HG03460 (cell line): ENCODE measurements at regions not wholly inside any gene's neighbourhood (a gene's known extent, or its start where the extent isn't known, plus 50 kb on each side); places are given as distances from the start of the nearest gene placed in this dataset.
"Not testable (repeated sequence)": the region's sequence is repeated elsewhere in the genome, so short reads cannot be mapped to it uniquely, and the experiment has no call there.

ENCODE experiments used
- ATAC-seq: cut with Tn5 transposase; IDR thresholded peaks from one replicate; pipeline ENCODE4 v1.9.1; 2021; ENCODE audit not compliant: unreplicated experiment

- no peak for ATAC-seq
These were observed 94.7 kb upstream of the EFEMP1 start for GRCh38 chr2:56018267-56018666.

DNA sequence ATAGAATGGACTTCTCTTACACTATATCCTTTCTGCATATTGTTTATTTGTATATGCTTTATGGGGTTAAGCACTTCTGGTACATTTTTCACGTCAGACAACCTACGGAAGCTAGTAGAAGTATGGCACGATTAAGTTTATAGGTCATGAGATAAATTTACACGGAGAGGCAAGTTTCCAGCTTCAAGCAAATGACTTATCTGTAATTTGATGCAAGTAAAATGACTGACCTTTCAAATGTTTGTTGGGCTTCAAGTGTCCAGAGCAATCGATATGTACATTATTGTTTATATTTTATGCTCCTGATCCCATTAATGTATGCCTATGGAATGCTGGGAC is 97.5 kb upstream of the EFEMP1 start:
- no peak for ATAC-seq

GRCh38 chr2:56021579-56021978 is 98.0 kb upstream of the EFEMP1 start:
- ATAC-seq, result no peak

- ATAC-seq, result no peak
These were observed 102.0 kb upstream of the EFEMP1 start for GRCh38 chr2:56025469-56026193.

DNA sequence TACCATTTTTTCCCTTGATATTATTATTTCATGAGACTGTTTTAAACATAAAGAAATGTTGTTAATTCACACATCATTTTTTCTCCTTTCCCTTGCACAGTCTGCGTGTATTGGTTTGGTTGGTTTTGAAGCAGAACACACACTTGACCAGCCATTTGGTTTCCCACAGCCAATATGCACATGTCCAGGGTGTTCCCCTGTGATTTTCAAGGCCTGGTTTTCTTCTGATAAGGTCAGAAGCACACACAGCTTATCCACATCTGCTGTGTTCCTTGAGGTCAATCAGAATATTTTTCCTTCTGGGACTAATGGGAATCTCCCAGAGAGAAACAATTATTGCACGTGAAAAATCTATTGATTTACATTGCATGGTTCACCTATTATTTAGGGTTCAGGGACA is 103.2 kb upstream of the EFEMP1 start:
- ATAC-seq, result no peak

DNA sequence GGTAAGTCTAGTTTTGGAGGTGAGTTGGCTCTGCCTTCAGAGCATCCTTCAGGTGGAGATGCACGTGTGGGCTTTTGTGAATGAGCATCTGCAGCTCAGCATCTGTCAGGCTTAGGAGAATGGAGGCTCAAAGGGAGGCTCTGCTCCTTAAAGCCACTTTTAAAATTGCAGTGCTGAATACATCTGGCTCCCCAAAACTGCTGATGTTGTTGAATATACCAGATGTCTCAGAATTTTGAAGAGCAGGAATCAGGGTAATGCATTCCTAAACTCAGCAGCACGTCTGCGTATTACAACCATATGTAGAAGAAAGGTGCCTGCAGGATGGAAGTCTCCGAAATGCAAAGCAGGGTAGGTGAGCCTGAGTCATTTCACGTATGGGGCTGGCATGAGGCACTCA is 106.5 kb upstream of the EFEMP1 start:
- no peak for ATAC-seq

GRCh38 chr2:56030901-56031300 is 107.3 kb upstream of the EFEMP1 start:
- ATAC-seq, result no peak

DNA sequence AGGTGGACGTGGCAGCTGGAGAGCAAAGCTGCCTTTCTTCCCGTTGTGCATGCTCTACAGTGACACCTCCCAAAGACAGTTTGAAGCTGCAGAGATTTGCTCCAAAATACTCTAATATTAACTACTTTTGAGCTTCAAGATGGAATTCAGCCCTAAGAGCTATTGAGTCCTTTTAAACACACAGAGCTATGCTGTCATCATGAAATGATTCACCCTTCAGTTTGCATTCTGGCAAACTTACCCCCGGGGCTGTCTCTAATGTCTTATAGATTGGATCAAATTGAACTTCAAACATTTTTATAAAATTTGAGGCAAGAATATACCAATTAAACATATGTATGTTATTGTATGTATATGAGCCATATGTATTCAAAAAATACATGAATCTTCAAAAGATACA is 110.7 kb upstream of the EFEMP1 start:
- ATAC-seq, result no peak

DNA sequence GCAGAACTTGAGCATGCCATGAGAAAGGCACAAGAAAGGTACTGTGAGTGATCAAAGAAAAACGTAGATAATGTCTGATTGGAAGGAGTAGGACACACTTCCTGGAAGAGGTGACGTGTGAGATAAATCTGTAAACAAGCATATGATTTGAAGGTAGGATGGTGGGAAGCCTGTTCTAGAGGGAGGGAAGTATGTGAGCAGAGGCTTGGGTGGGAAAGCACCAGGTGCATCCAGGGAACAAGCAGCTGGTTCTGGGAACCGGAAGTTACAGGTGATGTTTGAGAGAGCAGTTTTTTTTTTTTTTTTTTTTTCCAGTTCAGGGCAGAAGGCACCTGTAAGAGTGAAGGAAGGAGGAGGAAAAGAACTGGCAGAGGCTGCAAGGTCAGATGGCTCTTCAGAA is 116.6 kb upstream of the EFEMP1 start:
- no peak for ATAC-seq

DNA sequence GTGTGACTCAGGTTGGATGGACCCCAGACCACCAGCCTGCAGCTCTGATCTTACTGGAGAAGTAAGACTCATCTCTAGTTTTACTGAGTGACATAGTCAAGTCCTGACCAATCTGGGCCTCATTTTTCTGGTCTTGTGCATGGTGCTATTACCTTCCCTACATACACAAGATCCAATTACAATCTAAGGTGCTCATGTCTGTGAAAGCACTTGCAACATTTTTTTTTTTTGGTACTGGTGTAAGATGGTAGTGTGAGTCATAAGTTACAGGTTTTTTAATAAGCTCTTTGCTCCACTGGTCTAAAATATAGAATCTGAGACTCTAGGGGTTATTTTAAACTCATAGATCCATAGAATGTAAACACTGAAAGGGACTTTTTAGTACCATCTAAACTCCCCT is 117.3 kb upstream of the EFEMP1 start:
- ATAC-seq, result no peak

- no peak for ATAC-seq
These were observed 123.6 kb upstream of the EFEMP1 start for GRCh38 chr2:56047136-56047535.

DNA sequence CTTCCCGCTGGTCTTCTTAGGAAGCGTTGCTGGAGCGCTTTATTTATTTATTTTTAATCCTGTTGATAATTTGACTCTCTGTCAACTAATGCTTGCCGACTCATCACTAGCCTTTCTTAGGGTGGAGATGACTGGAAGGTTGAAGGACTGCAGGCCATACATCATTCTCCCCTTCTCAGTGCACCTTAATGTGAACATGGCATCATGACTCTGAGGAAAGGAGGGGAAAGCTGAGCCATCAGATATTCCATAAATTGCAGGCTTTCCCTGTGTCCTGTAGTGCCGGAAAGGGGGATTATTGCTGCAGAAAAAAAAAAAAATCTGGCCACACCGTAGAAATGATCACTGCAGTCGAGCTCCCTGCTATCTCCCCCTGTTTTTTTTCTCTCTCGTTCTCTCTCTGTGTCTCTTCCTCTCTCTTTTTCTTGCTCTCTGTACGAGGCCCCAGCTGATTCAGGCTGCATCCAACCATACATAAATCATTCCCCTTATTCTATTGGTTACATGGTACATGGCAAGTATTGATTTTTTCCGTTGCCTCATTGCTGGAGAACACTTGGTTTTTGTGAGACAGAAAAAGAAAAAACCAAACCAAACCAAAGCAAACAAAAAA is 125.8 kb upstream of the EFEMP1 start:
- no peak for ATAC-seq

DNA sequence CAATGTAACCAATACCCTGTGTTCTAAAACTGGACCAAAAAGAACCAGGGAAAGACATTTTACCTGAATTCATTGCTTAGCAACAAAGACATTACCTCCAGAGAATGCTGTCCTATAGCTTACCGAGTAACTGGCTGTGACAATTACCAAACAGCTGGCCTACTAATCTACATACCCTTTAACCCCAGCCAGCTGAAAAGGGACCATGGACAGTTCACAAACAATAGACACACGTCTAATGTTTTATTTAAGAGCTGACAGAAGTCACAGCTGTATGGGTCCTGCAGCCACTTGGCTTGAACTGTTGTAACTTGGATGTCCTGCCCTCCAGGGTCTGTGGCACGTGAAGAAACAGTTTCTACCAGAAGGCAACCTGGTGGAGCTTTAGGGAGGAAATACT is 130.1 kb upstream of the EFEMP1 start:
- no peak for ATAC-seq

- no peak for ATAC-seq
These were observed 128.4 kb upstream of the CCDC85A start for GRCh38 chr2:56055405-56055804.

GRCh38 chr2:56061327-56061726 is 122.5 kb upstream of the CCDC85A start:
- not testable (repeated sequence) for ATAC-seq

- ATAC-seq, result no peak
These were observed 115.0 kb upstream of the CCDC85A start for GRCh38 chr2:56068746-56069145.

DNA sequence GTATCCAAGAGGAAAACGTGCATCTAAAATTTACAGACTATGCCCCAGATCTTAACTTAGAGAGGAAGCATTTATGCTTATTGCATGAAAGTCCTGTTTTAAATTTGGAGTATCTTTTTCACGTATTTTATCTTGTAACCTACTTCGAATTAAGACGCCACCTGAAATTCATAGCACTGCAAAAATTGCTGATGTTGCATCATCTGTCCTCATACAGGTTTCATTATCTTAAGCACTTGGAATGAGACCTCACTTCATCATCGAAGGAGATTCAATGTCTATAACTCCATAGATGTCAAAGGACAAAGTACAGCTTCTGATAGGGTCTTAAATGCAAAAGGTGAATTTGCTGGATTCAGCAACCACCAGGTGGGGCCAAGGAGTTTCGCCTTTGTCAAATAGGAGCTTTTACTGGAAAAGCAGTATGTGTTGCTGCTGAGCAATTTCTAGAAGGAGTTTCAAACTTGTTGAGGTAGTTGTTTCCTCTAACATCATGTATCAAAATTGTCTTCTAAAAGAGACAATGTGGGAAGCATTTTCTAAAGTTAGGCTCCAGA is 106.4 kb upstream of the CCDC85A start:
- ATAC-seq, result no peak

GRCh38 chr2:56082665-56083064 is 101.1 kb upstream of the CCDC85A start:
- no peak for ATAC-seq

DNA sequence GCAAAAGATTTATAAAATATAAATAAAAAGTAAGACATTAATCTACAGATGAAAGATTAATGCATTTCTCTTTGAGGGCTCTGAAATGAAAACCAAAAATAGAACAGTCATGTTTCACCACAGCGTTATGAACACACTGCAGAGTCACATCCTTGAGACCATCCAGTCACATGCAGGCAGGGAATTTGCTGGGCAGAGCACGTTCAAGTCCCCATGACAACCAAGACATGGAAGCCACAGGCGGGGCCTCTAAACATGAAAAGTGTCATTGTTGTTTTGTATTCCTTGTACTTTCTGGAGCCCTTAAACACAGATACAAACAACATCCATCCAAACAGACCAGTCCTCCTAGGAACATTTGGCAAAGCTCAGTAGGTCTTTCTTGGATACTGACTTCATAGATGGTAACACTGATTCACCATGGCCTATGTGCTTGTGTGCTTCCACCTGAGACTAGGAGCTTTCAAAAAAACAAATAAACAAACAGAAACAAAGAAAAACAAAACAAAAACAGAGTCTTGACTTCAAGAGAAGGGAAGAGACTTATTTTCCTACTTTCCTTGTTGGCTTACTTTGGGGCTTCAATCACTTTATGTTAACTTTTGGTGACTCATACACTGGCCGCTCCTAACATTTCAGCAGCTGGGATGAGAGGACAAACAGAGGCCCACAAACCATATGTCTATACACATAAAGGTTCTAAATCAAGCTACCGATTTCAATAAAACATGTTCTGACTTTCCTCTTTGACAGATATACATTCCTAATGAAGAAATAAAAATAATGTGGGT is 99.5 kb upstream of the CCDC85A start:
- ATAC-seq, result no peak

DNA sequence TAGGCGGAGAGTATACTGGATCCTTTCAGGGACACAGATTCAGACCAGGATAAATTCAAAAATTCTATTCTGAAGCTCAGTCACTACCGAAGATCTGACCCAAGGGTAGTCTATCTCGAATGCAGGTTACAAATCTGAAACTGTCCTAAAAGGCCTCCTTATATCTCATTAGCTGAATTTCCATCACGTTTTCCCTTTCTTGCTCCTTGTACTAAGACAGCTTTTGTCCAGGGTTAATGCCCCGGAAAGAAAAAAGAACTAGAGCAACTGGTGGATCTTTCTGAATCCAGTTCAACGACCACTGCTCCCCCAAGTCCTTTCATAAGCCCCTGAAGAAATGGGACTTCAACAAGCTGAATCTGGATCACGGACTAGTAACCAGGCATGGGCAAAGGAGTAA is 97.5 kb upstream of the CCDC85A start:
- ATAC-seq, result no peak

GRCh38 chr2:56088411-56088810 is 95.4 kb upstream of the CCDC85A start:
- ATAC-seq, result no peak

DNA sequence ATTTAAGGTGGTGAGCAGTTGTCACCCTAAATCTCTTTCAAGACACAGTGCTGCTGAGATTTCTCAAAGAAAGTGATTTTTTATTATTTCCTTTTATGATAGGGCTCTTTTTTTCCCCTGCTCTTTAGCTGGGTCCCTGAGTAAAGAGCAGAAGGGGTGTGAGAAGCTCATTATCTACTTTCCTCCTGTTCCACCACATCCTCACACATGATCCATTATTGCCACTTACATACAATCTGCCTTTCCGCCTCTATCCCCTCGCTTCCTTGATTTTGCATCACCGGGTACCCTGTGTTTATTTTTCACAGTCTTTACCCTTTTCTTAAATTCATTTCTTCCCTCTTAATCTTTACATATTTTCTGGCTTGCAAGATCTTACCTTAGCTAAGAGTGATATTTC is 93.9 kb upstream of the CCDC85A start:
- no peak for ATAC-seq
